Mucosa of stomach (tissue), 1 donor: ENCODE measurements at regions not wholly inside any gene's neighbourhood (a gene's known extent, or its start where the extent isn't known, plus 50 kb on each side); places are given as distances from the start of the nearest gene placed in this dataset.

Experiments used
- H3K27me3 ChIP-seq: one replicate; pipeline ENCODE4 v1.7.0; 2013; ENCODE audit warnings: mild to moderate bottlenecking, low read length; ENCODE audit not compliant: control insufficient read depth, insufficient read depth
- H3K36me3 ChIP-seq: one replicate; pipeline ENCODE4 v1.7.0; 2013; ENCODE audit warnings: low read length; ENCODE audit not compliant: control insufficient read depth, insufficient read depth
- H3K4me1 ChIP-seq: one replicate; pipeline ENCODE4 v1.7.0; 2013; ENCODE audit warnings: mild to moderate bottlenecking, low read length; ENCODE audit not compliant: control insufficient read depth, insufficient read depth
- H3K4me3 ChIP-seq: one replicate; pipeline ENCODE4 v1.7.0; 2013; ENCODE audit warnings: low read length
- H3K9ac ChIP-seq: one replicate; pipeline ENCODE4 v1.7.0; 2013; ENCODE audit warnings: mild to moderate bottlenecking, low read length, moderate library complexity
- H3K9me3 ChIP-seq: one replicate; pipeline ENCODE4 v1.7.0; 2013; ENCODE audit warnings: mild to moderate bottlenecking, low read length, moderate library complexity; ENCODE audit not compliant: control insufficient read depth
- donor health status: Pancreatic carcinoma.

DNA sequence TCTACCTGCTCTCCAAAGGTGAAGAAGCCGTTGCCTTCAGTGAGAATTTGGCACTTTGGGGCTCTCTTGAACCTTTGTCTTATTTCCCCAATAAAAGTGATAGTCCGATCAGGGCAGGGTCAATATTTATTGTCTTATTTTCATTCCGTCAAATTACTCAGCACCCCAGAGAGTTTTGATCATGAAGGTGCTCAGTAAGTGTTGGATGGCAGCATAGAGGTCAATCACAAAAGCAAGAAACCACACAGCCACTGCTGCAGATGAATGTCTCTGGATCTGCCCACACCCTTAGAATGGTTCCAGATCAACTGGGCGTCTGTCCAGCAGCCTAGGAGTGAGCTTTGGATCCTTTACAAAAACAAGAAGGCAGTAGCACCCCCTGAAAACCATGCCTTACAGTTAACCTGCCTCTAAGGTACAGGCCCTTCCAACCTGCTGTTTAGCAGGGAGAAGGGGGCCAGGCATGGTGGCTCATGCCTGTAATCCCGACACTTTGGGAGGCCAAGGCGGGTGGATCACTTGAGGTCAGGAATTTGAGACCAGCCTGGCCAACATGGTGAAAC, 97.3 kb downstream of the PSMG1 start:
- no peak overlapping the region for H3K4me3 ChIP-seq
- H3K9ac ChIP-seq = no peak overlapping the region
- H3K9me3 ChIP-seq = no peaks in the 10 kb centered on the region
- H3K36me3 ChIP-seq = no peaks in the 10 kb centered on the region
- H3K27me3 ChIP-seq = peaks cover 7% of the 10 kb centered on the region
- H3K4me1 ChIP-seq = peaks cover 14% of the 10 kb centered on the region

DNA sequence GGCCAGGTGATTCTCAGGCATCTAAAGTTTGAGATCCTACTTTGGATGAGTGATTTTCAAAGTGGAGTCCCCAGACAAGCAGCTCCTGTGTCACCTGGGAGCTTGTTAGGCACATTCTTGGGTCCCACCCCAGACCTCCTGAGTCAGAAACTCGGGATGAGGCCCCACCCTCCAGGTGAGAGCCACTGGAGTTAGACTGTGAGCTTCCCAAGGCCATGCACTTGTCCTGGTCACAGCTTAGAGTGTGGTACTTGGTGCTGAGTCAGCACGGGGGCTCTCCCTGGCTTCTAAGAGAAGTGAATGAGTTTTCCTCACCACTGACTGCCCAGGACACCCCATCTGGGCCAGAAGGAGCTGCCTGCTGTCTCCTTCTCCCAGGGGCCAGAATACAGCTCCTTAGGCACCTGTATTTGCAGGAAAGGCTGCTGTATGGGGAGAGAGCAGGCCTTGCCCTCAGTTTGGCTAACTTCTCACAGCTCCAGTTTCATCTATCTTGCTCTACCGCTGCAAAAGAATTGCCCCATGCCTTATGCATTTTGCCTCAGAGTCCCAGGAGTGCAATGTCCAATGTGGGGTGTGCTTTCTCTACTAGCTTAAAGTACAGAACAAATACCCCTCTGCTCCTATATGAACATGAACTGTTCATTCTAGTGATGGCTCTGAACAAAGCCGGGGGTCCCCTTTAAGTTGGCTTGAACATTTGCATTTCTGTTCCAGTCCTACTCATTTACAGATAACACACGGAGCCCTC, 98.1 kb downstream of the PSMG1 start:
- peaks cover 14% of the 10 kb centered on the region for H3K4me1 ChIP-seq
- H3K9ac ChIP-seq = no peak overlapping the region
- H3K9me3 ChIP-seq = no peaks in the 10 kb centered on the region
- H3K4me3 ChIP-seq = no peak overlapping the region
- H3K36me3 ChIP-seq = no peaks in the 10 kb centered on the region
- H3K27me3 ChIP-seq = peaks cover 7% of the 10 kb centered on the region

GRCh38 chr21:39084073-39084472, 99.2 kb downstream of the PSMG1 start:
- no peaks in the 10 kb centered on the region for H3K36me3 ChIP-seq
- no peak overlapping the region for H3K9ac ChIP-seq
- no peak overlapping the region for H3K4me3 ChIP-seq
- H3K9me3 ChIP-seq = no peaks in the 10 kb centered on the region
- H3K4me1 ChIP-seq = peaks cover 14% of the 10 kb centered on the region
- H3K27me3 ChIP-seq = peaks cover 7% of the 10 kb centered on the region

GRCh38 chr21:39083377-39084008, 99.8 kb downstream of the PSMG1 start:
- peaks cover 7% of the 10 kb centered on the region for H3K27me3 ChIP-seq
- no peaks in the 10 kb centered on the region for H3K9me3 ChIP-seq
- no peaks in the 10 kb centered on the region for H3K36me3 ChIP-seq
- peak overlapping the region; percentile 22 for H3K9ac ChIP-seq
- no peak overlapping the region for H3K4me3 ChIP-seq
- peaks cover 14% of the 10 kb centered on the region for H3K4me1 ChIP-seq

DNA sequence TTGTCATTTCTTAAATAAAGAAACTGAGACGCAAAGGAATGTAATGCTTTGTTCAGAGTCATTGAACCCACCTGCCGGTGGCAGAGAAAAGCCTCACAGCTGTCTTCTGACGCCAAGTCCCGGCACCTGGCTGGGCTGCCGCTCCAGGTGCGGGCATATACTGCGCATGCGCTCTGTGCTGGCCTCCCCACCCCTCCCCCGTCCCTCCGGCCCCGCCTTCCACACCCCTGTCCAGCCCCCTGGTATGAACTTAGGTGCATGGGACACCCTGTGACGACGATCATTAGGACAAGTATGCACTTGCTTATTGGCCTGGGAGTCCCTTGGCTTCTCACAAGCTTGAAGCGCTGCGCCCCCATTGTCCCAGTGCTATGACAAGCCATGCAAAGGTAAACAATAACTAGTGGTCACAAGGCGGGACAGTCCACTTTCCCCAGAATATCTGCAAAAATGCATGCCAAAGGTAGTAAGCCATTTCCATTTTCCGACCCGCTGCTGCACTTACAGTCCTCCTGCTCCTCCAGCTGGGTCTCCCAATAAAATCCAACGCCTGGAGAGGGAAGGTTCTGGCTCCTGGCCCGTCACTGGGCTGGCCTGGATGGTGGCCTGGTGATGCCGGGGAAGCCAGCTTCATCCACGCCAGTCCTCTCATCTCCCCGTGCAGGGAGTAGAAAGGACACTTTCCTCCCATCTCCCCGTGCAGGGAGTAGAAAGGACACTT, 100.4 kb downstream of the PSMG1 start:
- Histone ChIP-seq H3K9ac (peak overlapping the region; percentile 22), H3K27me3 (peaks cover 7% of the 10 kb centered on the region), H3K9me3 (no peaks in the 10 kb centered on the region), H3K4me3 (no peak overlapping the region), H3K4me1 (peaks cover 14% of the 10 kb centered on the region), H3K36me3 (no peaks in the 10 kb centered on the region)

DNA sequence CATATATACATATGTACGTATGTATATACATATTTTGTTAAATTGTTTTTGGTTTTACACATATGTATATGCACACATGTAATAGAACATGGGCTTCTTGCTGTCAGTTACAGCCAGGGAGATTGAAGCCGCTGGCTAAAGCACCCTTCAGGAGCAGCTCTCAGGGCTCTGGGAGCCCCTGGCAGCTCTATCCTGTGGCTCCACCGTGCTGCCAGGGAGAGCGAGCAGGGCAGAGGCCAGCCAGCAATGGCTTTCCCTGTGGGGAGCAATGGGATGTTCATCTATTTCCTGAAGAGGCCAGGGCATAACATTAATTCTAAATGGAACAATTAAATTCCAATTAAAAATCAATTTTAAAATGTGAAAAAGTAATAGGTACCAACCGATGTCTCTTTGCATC, 102.9 kb downstream of the PSMG1 start:
- no peak overlapping the region for H3K4me3 ChIP-seq
- peaks cover 5% of the 10 kb centered on the region for H3K27me3 ChIP-seq
- H3K9me3 ChIP-seq = no peaks in the 10 kb centered on the region
- H3K4me1 ChIP-seq = peaks cover 14% of the 10 kb centered on the region
- no peaks in the 10 kb centered on the region for H3K36me3 ChIP-seq
- H3K9ac ChIP-seq = no peak overlapping the region

- H3K36me3 ChIP-seq = no peaks in the 10 kb centered on the region
- no peaks in the 10 kb centered on the region for H3K9me3 ChIP-seq
- peaks cover 14% of the 10 kb centered on the region for H3K4me1 ChIP-seq
- H3K9ac ChIP-seq = no peak overlapping the region
- peaks cover 5% of the 10 kb centered on the region for H3K27me3 ChIP-seq
- no peak overlapping the region for H3K4me3 ChIP-seq
These were observed 103.6 kb downstream of the PSMG1 start for GRCh38 chr21:39079617-39080016.

GRCh38 chr21:39078322-39079065, 104.8 kb downstream of the PSMG1 start:
- no peaks in the 10 kb centered on the region for H3K36me3 ChIP-seq
- peaks cover 12% of the 10 kb centered on the region for H3K4me1 ChIP-seq
- H3K4me3 ChIP-seq = no peak overlapping the region
- H3K9ac ChIP-seq = no peak overlapping the region
- peaks cover 5% of the 10 kb centered on the region for H3K27me3 ChIP-seq
- no peaks in the 10 kb centered on the region for H3K9me3 ChIP-seq

DNA sequence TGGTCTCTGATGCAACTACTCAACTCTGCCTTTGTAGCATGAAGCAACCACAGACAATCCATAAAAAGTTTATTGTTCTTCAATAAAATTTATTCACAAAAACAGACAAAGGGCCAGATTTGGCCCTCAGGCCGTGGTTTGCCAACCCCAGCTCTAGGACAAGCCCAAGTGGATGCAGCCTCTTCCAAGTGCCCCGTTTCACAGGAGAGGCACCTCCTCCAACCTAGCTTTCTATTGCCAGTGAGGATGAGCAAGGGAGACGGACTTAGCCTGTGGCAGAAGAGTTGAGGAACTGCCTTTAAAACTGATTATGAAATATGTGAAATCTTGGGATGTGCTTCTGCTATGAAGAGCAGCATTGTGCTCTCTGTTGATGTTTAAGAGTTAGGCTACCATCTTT, 105.4 kb downstream of the PSMG1 start:
- Histone ChIP-seq H3K4me1 (peaks cover 6% of the 10 kb centered on the region), H3K9me3 (no peaks in the 10 kb centered on the region), H3K27me3 (peaks cover 5% of the 10 kb centered on the region), H3K4me3 (no peak overlapping the region), H3K9ac (no peak overlapping the region), H3K36me3 (no peaks in the 10 kb centered on the region)

DNA sequence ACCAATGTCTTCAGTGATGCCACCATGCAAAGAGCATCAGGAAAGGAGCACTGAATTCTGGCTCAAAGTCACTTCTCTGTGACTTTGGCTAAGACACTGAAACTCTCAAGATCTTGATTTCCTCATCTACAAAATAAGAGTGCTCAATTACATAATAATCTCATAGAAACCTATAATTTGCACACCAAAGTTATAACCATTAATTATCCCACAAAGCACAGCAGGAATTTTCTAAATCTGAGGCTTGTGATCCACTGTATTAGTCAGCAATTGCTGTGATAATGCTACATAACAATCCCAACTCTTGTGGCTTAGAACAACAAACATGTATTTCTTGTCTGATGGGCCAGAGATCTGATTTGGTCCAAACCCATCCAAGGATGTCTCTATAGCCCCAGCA, 108.7 kb downstream of the PSMG1 start:
- H3K9me3 ChIP-seq = no peaks in the 10 kb centered on the region
- no peaks in the 10 kb centered on the region for H3K27me3 ChIP-seq
- H3K4me1 ChIP-seq = peaks cover 8% of the 10 kb centered on the region
- no peak overlapping the region for H3K9ac ChIP-seq
- no peak overlapping the region for H3K4me3 ChIP-seq
- H3K36me3 ChIP-seq = no peaks in the 10 kb centered on the region

DNA sequence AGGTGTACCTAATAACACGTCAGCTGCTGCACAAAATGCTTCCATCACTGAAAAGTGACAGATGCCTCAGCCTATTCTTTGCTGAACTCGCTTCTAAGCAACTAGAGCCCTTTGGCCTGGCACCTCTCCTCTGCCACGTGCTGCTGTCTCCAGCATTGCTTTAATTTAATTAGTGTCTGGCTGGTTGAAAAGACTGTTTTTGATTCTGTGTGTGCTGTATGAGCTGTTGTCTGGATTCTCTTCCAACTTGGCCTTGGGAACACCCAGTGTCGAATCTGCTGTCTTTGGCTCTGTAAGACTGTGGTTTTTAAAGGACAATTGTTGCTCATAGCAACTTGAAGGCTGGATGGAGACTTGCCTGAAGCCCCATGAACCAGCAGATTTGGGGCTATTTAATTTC, 109.5 kb downstream of the PSMG1 start:
- Histone ChIP-seq H3K27me3 (no peaks in the 10 kb centered on the region), H3K9me3 (no peaks in the 10 kb centered on the region)

More for the DNA sequence above, 109.5 kb downstream of the PSMG1 start:
- H3K36me3 ChIP-seq = no peaks in the 10 kb centered on the region
- no peak overlapping the region for H3K9ac ChIP-seq
- peaks cover 8% of the 10 kb centered on the region for H3K4me1 ChIP-seq
- no peak overlapping the region for H3K4me3 ChIP-seq
